OCI-LY7 (cell line): ENCODE measurements at regions not wholly inside any gene's neighbourhood (a gene's known extent, or its start where the extent isn't known, plus 50 kb on each side); places are given as distances from the start of the nearest gene placed in this dataset.

Experiments
- BruUV-seq: library from RNA; stranded (reverse); fragments of 400-500 nt; replicated peaks from 2 replicates; lab custom pipeline; 2021; lab: Mats Ljungman, UMichigan
- CTCF ChIA-PET: fragments of 300-600 bp; sonication (Branson Sonifier 250); formaldehyde crosslinking; loops from one replicate; lab custom pipeline; 2022; ENCODE audit warnings: antibody characterized with exemption; ENCODE audit not compliant: unreplicated experiment; lab: Charles Lee
- POLR2A ChIA-PET: fragments of 300-600 bp; sonication (Branson Sonifier 250); formaldehyde crosslinking; loops from one replicate; lab custom pipeline; 2022; ENCODE audit warnings: antibody characterized with exemption; lab: Charles Lee
- DNase-seq: peaks from one replicate; pipeline ENCODE4 v3.0.0-alpha.2; 2015; ENCODE audit warnings: low spot score
- H2AFZ ChIP-seq: fragments of 200-600 bp; sonication (generic), shearing (Covaris generic); 2 replicates; pipeline ENCODE4 v1.6.1; 2014; ENCODE audit warnings: mild to moderate bottlenecking, antibody characterized with exemption, low read length, moderate library complexity
- H3K27ac ChIP-seq: fragments of 200-600 bp; sonication (generic); 2 replicates; pipeline ENCODE4 v1.5.1; 2014; ENCODE audit warnings: mixed run types, low read depth, mild to moderate bottlenecking, moderate library complexity, low read length, inconsistent platforms; ENCODE audit not compliant: poor library complexity, severe bottlenecking
- H3K36me3 ChIP-seq: fragments of 200-600 bp; sonication (generic); 2 replicates; pipeline ENCODE4 v1.6.1; 2014; ENCODE audit warnings: mild to moderate bottlenecking, antibody characterized with exemption, low read length, moderate library complexity, mixed read lengths; ENCODE audit not compliant: insufficient read depth
- H3K4me1 ChIP-seq: fragments of 200-600 bp; sonication (generic); 2 replicates; pipeline ENCODE4 v1.5.1; 2014; ENCODE audit warnings: mild to moderate bottlenecking, low read length; ENCODE audit not compliant: insufficient read depth, poor library complexity, severe bottlenecking
- H3K4me2 ChIP-seq: fragments of 200-600 bp; sonication (generic); 2 replicates; pipeline ENCODE4 v1.6.1; 2014; ENCODE audit warnings: mild to moderate bottlenecking, low read length
- H3K4me3 ChIP-seq: fragments of 200-600 bp; sonication (generic); 2 replicates; pipeline ENCODE4 v1.5.1; 2014; ENCODE audit warnings: mild to moderate bottlenecking, low read depth, low read length; ENCODE audit not compliant: poor library complexity, severe bottlenecking
- H3K79me2 ChIP-seq: fragments of 200-600 bp; sonication (generic); 2 replicates; pipeline ENCODE4 v1.6.1; 2016; ENCODE audit warnings: low read depth, mild to moderate bottlenecking, low read length, moderate library complexity, mixed read lengths; ENCODE audit not compliant: insufficient read depth
- H3K9me2 ChIP-seq: fragments of 200-600 bp; sonication (generic); 2 replicates; pipeline ENCODE4 v1.6.1; 2016; ENCODE audit warnings: mild to moderate bottlenecking, low read length, mixed read lengths; ENCODE audit not compliant: insufficient read depth
- H3K9me3 ChIP-seq: fragments of 200-600 bp; sonication (generic); 2 replicates; pipeline ENCODE4 v1.6.1; 2014; ENCODE audit warnings: mild to moderate bottlenecking, mixed run types, low read length, mixed read lengths
- H4K20me1 ChIP-seq: fragments of 200-600 bp; sonication (generic); 2 replicates; pipeline ENCODE4 v1.6.1; 2014; ENCODE audit warnings: mild to moderate bottlenecking, antibody characterized with exemption, low read length, moderate library complexity, mixed read lengths; ENCODE audit not compliant: insufficient read depth
- EZH2phosphoT487 ChIP-seq: fragments of 200-600 bp; sonication (generic); IDR thresholded peaks from 2 replicates; pipeline ENCODE4 v1.6.1; 2018; ENCODE audit warnings: low read depth, borderline replicate concordance, mild to moderate bottlenecking, mixed run types, antibody characterized with exemption, low read length, moderate library complexity, mixed read lengths
- intact Hi-C: fragments of 100-400 bp; cut with micrococcal nuclease; formaldehyde crosslinking; loops from one replicate; pipeline ENCODE4 v1.10.0; 2022; ENCODE audit not compliant: unreplicated experiment
- TF ChIP-seq, protein P1 (sequence below): fragments of 200-600 bp; sonication (generic); conservative IDR thresholded peaks from 2 replicates; pipeline ENCODE4 v1.5.1; 2014; ENCODE audit warnings: mild to moderate bottlenecking, antibody characterized with exemption, low read length, moderate library complexity, mixed read lengths

DNA sequence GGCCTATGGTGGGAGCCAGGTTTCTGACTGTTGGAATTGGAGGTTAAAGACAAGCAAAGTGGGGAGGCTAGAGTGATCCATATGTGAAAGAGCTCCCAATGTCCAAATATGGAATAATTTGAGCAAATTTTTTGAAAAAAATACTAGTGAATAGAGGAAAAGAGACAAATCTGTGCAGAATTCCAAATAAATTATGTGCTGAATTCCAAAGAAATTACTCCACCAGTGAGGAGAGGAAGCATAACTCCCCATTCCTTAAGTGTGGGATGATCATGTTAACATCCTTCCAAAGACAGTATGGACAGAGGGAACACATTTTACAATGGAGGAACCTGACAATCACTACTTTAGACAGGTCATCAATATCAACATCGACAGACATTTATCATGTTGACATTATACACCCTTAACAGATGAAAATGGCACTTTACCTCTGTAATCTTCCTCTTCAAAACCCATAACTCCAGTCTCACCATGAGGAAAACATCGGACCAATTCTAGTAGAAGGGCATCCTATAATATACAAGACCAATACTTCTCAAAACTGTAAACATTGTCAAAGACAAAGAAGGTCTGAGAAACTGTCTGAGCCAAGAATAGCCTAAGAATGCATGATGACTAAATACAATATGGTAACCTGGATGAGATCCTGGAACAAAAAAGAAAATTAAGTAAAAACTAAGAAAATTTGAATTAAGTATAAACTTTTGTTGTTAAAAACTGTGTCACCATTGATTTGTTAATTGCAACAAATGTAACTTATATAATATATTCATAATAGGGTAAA, 71.5 kb upstream of the RGS4 start:
- Histone ChIP-seq H3K9me3 (no peaks in the 10 kb centered on the region), H3K27ac (no peak overlapping the region), H3K4me3 (no peak overlapping the region), H3K4me2 (no peak overlapping the region), H2AFZ (no peak overlapping the region), H3K9me2 (no peaks in the 10 kb centered on the region), H3K36me3 (no peaks in the 10 kb centered on the region), H3K4me1 (no peaks in the 10 kb centered on the region), H3K79me2 (no peaks in the 10 kb centered on the region), H4K20me1 (no peaks in the 10 kb centered on the region)
- POLR2A ChIA-PET, result interaction anchor here (0.5 to 1.0 kb wide), 2 partner anchors 34 to 101 kb away, joined by 3 to 4 read pairs; no protein-coding TSS in a partner anchor
- no peak for TF ChIP-seq EZH2phosphoT487
- TF ChIP-seq, protein P1, sequence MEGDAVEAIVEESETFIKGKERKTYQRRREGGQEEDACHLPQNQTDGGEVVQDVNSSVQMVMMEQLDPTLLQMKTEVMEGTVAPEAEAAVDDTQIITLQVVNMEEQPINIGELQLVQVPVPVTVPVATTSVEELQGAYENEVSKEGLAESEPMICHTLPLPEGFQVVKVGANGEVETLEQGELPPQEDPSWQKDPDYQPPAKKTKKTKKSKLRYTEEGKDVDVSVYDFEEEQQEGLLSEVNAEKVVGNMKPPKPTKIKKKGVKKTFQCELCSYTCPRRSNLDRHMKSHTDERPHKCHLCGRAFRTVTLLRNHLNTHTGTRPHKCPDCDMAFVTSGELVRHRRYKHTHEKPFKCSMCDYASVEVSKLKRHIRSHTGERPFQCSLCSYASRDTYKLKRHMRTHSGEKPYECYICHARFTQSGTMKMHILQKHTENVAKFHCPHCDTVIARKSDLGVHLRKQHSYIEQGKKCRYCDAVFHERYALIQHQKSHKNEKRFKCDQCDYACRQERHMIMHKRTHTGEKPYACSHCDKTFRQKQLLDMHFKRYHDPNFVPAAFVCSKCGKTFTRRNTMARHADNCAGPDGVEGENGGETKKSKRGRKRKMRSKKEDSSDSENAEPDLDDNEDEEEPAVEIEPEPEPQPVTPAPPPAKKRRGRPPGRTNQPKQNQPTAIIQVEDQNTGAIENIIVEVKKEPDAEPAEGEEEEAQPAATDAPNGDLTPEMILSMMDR, result no peak
- CTCF ChIA-PET, result no interaction called here
- intact Hi-C loops, result no loop called here
- no TSS peak for BruUV-seq
- DNase-seq, result no peak

DNA sequence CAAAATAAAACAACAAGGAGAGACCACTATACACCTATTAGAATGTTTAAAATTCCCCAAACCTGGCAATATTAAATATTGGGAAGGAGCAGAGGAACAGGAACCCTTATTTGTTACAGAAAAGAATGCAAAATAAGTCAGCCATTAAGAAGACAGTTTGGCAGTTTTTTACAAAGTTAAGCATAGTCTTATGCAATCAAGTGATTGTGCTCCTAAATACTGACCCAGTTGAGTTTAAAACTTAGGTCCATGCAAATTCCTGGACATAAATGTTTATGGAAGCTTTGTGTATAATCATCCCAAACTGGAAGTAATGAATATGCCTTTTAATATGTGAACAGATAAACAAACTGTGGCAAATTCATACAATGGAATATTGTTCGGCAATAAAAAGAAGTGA, 72.9 kb upstream of the RGS4 start:
- BruUV-seq, result no TSS peak
- Histone ChIP-seq H3K4me3 (no peak overlapping the region), H3K9me2 (no peaks in the 10 kb centered on the region), H2AFZ (no peak overlapping the region), H3K4me1 (no peaks in the 10 kb centered on the region), H4K20me1 (no peaks in the 10 kb centered on the region), H3K79me2 (no peaks in the 10 kb centered on the region), H3K9me3 (no peaks in the 10 kb centered on the region), H3K4me2 (no peak overlapping the region), H3K27ac (no peak overlapping the region), H3K36me3 (no peaks in the 10 kb centered on the region)
- DNase-seq, result no peak
- ChIA-PET POLR2A (interaction anchor here (0.7 kb wide), 1 partner anchor 43 kb away, joined by 3 read pairs; no protein-coding TSS in a partner anchor), CTCF (no interaction called here)
- TF ChIP-seq EZH2phosphoT487, result no peak
- TF ChIP-seq, protein P1, result no peak
- intact Hi-C loops, result no loop called here

DNA sequence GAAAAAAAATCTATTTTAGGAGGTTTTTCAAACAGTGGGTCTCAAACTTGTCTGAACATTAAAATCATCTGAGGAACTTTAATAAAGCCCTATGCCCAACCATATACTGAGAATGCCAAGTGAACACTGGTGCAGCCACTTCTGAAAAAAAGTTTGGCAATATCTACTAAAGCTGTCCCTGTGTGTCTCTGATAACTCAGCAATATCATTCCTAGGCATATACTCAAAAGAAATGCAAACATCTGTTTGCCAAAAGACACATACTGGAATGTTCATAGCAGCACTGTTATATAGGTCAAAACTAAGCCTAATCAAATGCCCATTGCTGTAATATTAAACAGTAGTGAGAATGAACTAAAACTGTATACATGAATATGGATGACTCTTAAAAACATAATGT, 74.2 kb upstream of the RGS4 start:
- H3K36me3 ChIP-seq, result no peaks in the 10 kb centered on the region
- intact Hi-C loops, result no loop called here
- no peaks in the 10 kb centered on the region for H3K9me3 ChIP-seq
- H3K79me2 ChIP-seq, result no peaks in the 10 kb centered on the region
- H3K27ac ChIP-seq, result no peak overlapping the region
- ChIA-PET CTCF (no interaction called here), POLR2A (no interaction called here)
- H2AFZ ChIP-seq, result no peak overlapping the region
- no TSS peak for BruUV-seq
- TF ChIP-seq EZH2phosphoT487, result no peak
- TF ChIP-seq, protein P1, result no peak
- DNase-seq, result no peak
- H4K20me1 ChIP-seq, result no peaks in the 10 kb centered on the region
- no peak overlapping the region for H3K4me2 ChIP-seq
- no peaks in the 10 kb centered on the region for H3K4me1 ChIP-seq
- no peak overlapping the region for H3K4me3 ChIP-seq
- H3K9me2 ChIP-seq, result no peaks in the 10 kb centered on the region
